ENCODE measurements at regions not wholly inside any gene's neighbourhood (a gene's known extent, or its start where the extent isn't known, plus 50 kb on each side); places are given as distances from the start of the nearest gene placed in this dataset.

DNA sequence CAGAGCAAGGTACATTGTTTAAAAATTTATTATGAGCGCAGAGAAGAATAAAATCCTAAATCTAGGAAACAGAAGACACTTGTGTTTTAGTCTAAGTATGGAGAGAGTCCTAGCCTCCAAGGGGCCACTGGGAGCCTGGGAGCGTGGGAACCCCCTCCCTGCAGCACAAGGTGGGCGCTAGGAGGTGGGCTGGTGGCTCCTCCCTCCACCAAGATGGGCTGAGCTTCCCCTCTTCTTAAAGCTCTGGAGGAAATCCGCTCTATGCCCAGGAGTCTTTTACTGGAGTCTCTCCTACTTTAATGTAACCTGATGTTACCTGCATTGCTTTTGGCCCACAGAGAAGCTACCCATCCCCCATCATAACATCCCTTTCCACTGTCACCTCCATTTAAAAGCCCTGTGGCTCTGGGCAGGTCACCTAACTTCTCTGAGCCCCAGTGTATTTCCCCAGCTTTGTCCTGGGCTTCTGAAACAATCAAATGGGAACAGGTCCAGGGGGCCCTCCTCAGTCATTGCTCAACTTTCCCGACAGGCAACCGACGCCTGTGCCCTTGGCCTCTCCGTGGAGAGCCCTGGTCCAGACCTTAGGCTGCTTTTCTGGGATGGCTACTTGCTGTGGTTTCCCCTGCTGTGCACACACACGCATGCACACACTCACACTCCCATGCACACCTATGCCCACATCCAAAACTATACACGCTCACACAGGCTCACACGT is 181.5 kb downstream of the NPHP4 start:
- TF ChIP-seq, protein P1, sequence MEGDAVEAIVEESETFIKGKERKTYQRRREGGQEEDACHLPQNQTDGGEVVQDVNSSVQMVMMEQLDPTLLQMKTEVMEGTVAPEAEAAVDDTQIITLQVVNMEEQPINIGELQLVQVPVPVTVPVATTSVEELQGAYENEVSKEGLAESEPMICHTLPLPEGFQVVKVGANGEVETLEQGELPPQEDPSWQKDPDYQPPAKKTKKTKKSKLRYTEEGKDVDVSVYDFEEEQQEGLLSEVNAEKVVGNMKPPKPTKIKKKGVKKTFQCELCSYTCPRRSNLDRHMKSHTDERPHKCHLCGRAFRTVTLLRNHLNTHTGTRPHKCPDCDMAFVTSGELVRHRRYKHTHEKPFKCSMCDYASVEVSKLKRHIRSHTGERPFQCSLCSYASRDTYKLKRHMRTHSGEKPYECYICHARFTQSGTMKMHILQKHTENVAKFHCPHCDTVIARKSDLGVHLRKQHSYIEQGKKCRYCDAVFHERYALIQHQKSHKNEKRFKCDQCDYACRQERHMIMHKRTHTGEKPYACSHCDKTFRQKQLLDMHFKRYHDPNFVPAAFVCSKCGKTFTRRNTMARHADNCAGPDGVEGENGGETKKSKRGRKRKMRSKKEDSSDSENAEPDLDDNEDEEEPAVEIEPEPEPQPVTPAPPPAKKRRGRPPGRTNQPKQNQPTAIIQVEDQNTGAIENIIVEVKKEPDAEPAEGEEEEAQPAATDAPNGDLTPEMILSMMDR (conservative IDR thresholded peaks at IDR 0.05; ENCODE audit: low read depth, low read length) = no peak
- TF ChIP-seq EZH2 (IDR thresholded peaks at IDR 0.05; ENCODE audit: low read length, unreplicated experiment) = no peak
